ENCODE measurements at regions not wholly inside any gene's neighbourhood (a gene's known extent, or its start where the extent isn't known, plus 50 kb on each side); places are given as distances from the start of the nearest gene placed in this dataset.

DNA sequence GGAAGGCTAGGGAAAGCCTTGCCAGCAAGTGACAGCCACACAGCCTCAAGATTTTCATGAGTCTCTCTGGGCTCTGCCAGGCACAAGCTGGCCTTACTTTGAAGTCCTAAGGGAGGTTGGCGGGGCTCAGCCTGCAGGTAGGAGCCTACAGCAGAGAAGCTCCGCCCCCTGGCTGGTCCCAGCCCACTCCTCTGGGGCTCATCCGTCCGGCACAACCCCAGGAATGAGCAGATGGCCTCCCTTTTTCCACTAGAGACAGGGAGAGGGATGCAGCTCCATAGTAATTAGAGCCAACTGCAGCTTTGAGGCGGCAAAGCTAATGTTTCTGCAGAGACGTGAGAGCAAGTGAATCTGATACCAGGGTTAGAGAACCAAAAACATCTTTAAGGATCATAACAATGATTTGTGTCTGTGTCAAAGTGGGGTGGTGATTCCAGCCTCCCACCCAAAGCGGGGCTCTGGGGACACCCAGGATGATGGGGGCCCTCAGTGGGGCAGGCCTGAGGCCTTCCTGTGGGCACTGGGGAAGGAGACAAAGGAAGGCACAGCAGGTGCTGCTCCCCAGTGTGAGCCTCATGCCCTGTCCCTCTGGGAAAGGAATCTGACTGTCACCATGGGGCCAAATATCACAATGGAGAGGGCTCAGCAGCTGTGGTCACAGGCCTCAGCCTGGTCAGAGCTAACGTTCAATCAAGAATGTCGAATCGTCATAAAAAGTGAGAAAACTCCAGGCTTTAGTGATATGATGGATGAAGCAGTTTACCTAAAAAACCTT lies 61.5 kb downstream of the RBFOX3 start:
- Histone ChIP-seq H3K4me3 (ENCODE audit: control insufficient read depth in 2 of 3, extremely low read depth in 1 of 3, insufficient read depth in 2 of 3, low read depth in 1 of 3, low read length in 3 of 3) (no peak overlapping the region), H3K9me1 (ENCODE audit: control insufficient read depth, extremely low read depth, insufficient read depth, low read length) (no peaks in the 10 kb centered on the region), H3K27ac (ENCODE audit: control insufficient read depth, insufficient read depth, low read length) (no peak overlapping the region), H3K4me2 (ENCODE audit: control insufficient read depth, extremely low read depth, insufficient read depth, low read depth, low read length) (no peak overlapping the region), H3K9ac (ENCODE audit: control insufficient read depth, extremely low read depth, insufficient read depth, low read length) (no peak overlapping the region), H3K4me1 (ENCODE audit: control insufficient read depth, extremely low read depth, insufficient read depth, low read length) (no peaks in the 10 kb centered on the region), H3K36me3 (ENCODE audit: control insufficient read depth in 2 of 2, extremely low read depth in 1 of 2, insufficient read depth in 2 of 2, low read length in 2 of 2) (no peaks in the 10 kb centered on the region), H3K27me3 (ENCODE audit: control insufficient read depth, extremely low read depth, insufficient read depth, low read length) (no peaks in the 10 kb centered on the region), H2AFZ (ENCODE audit: control insufficient read depth, low read length) (no peak overlapping the region), H4K20me1 (ENCODE audit: control insufficient read depth, extremely low read depth, insufficient read depth, low read length) (no peaks in the 10 kb centered on the region), H3K79me2 (ENCODE audit: control insufficient read depth, insufficient read depth, low read length) (no peaks in the 10 kb centered on the region), H3K9me3 (ENCODE audit: control insufficient read depth, low read depth, low read length) (no peaks in the 10 kb centered on the region)
- TF ChIP-seq EZH2 (IDR thresholded peaks at IDR 0.05; ENCODE audit: low read length): no peak
- TF ChIP-seq, protein P1, sequence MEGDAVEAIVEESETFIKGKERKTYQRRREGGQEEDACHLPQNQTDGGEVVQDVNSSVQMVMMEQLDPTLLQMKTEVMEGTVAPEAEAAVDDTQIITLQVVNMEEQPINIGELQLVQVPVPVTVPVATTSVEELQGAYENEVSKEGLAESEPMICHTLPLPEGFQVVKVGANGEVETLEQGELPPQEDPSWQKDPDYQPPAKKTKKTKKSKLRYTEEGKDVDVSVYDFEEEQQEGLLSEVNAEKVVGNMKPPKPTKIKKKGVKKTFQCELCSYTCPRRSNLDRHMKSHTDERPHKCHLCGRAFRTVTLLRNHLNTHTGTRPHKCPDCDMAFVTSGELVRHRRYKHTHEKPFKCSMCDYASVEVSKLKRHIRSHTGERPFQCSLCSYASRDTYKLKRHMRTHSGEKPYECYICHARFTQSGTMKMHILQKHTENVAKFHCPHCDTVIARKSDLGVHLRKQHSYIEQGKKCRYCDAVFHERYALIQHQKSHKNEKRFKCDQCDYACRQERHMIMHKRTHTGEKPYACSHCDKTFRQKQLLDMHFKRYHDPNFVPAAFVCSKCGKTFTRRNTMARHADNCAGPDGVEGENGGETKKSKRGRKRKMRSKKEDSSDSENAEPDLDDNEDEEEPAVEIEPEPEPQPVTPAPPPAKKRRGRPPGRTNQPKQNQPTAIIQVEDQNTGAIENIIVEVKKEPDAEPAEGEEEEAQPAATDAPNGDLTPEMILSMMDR (optimal IDR thresholded peaks at IDR 0.05 in 1 of 3, IDR thresholded peaks at IDR 0.05 in 1 of 3, conservative IDR thresholded peaks at IDR 0.05 in 1 of 3; ENCODE audit: extremely low read depth in 1 of 3, insufficient read depth in 2 of 3, low read length in 3 of 3): no peak
- no peak for FAIRE-seq
- dilution Hi-C loops (cut with MboI; ENCODE audit: extremely low pct_ligation_motif_present, low sequenced_read_pairs): no loop called here
- no peak for DNase-seq (ENCODE audit: low read depth, low spot score)

DNA sequence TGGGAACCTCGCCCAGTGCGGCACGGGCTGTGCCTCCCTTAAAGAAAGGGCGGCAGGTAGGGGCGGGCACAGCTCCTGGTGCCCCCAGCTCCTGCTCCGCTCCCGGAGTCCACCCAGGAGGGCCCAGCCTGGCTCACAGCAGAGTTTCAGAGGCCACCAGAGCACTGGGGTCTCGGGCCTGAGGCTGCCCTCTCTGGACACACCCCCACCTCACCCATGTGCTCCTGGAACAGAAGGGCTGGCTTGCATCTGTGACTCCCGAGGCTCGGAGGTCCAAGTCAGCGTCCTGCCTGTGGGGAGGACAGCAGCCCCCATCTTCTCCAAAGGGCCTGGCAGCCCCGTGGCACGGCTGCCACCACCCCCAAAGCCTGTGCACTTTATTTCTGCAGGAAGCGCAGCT lies 62.7 kb downstream of the RBFOX3 start:
- no peak overlapping the region for H3K9ac ChIP-seq (ENCODE audit: control insufficient read depth, extremely low read depth, insufficient read depth, low read length)
- no peaks in the 10 kb centered on the region for H3K9me1 ChIP-seq (ENCODE audit: control insufficient read depth, extremely low read depth, insufficient read depth, low read length)
- no peaks in the 10 kb centered on the region for H3K9me3 ChIP-seq (ENCODE audit: control insufficient read depth, low read depth, low read length)
- H3K4me2 ChIP-seq (ENCODE audit: control insufficient read depth, extremely low read depth, insufficient read depth, low read depth, low read length): no peak overlapping the region
- H3K36me3 ChIP-seq (ENCODE audit: control insufficient read depth in 2 of 2, extremely low read depth in 1 of 2, insufficient read depth in 2 of 2, low read length in 2 of 2): no peaks in the 10 kb centered on the region
- dilution Hi-C loops (cut with MboI; ENCODE audit: extremely low pct_ligation_motif_present, low sequenced_read_pairs): no loop called here
- TF ChIP-seq EZH2 (IDR thresholded peaks at IDR 0.05; ENCODE audit: low read length): no peak
- TF ChIP-seq, protein P1 (optimal IDR thresholded peaks at IDR 0.05 in 1 of 3, IDR thresholded peaks at IDR 0.05 in 1 of 3, conservative IDR thresholded peaks at IDR 0.05 in 1 of 3; ENCODE audit: extremely low read depth in 1 of 3, insufficient read depth in 2 of 3, low read length in 3 of 3): no peak
- no peak overlapping the region for H2AFZ ChIP-seq (ENCODE audit: control insufficient read depth, low read length)
- H3K27me3 ChIP-seq (ENCODE audit: control insufficient read depth, extremely low read depth, insufficient read depth, low read length): no peaks in the 10 kb centered on the region
- DNase-seq (ENCODE audit: low read depth, low spot score) (no peak), FAIRE-seq (no peak)
- H3K4me1 ChIP-seq (ENCODE audit: control insufficient read depth, extremely low read depth, insufficient read depth, low read length): no peaks in the 10 kb centered on the region
- H3K79me2 ChIP-seq (ENCODE audit: control insufficient read depth, insufficient read depth, low read length): no peaks in the 10 kb centered on the region
- H4K20me1 ChIP-seq (ENCODE audit: control insufficient read depth, extremely low read depth, insufficient read depth, low read length): no peaks in the 10 kb centered on the region
- H3K4me3 ChIP-seq (ENCODE audit: control insufficient read depth in 2 of 3, extremely low read depth in 1 of 3, insufficient read depth in 2 of 3, low read depth in 1 of 3, low read length in 3 of 3): no peak overlapping the region
- H3K27ac ChIP-seq (ENCODE audit: control insufficient read depth, insufficient read depth, low read length): no peak overlapping the region

Measured in keratinocyte (primary cell).